GM21381 (cell line): ENCODE measurements at regions not wholly inside any gene's neighbourhood (a gene's known extent, or its start where the extent isn't known, plus 50 kb on each side); places are given as distances from the start of the nearest gene placed in this dataset.

Source experiments
- ATAC-seq: cut with Tn5 transposase; IDR thresholded peaks from one replicate; pipeline ENCODE4 v1.9.1; 2021; ENCODE audit warnings: mild to moderate bottlenecking, moderate library complexity; ENCODE audit not compliant: unreplicated experiment

DNA sequence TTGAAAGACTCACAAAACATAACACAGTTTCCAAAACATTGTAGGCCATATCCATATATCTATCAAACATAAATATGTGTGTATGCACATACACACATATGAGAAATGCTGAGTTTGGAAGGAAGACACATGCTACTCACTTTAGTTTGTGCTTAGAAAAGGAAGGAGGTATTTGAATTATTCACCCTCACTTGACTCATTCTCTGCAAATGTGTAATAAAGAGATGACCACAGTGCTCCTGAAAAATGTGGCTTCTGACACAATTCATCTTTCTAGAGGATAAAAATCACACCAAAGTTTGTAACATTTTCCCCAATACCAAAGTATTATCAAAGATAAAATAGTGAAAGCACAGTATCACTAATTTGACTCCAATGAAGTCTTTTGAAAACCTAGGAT is 950.1 kb downstream of the FAT4 start:
- ATAC-seq: no peak

- no peak for ATAC-seq
These were observed 951.1 kb downstream of the FAT4 start for GRCh38 chr4:126265888-126266287.

GRCh38 chr4:126267689-126268088 is 952.9 kb downstream of the FAT4 start:
- ATAC-seq: no peak

- ATAC-seq: no peak
These were observed 953.4 kb downstream of the FAT4 start for GRCh38 chr4:126268106-126268505.

- no peak for ATAC-seq
These were observed 954.4 kb downstream of the FAT4 start for GRCh38 chr4:126269106-126269505.

GRCh38 chr4:126271292-126271691 is 956.5 kb downstream of the FAT4 start:
- no peak for ATAC-seq

DNA sequence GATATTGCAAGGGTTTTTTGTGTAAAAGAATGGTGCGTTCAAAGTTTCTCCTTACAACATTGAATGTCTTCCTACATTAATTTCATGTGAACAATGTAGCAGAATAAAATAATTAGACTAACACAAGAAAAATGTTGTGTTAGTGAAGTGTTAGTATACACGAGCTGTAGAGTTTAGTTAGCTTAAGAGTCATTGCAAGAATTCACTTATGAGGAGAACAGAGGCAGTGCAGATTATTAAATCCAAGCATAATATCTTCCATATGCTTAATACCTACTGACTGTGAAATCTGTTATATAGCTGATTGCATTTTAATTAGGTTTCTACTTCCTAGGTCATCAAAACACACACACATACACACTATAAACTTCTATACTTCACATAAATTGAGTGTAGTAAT is 959.0 kb downstream of the FAT4 start:
- ATAC-seq: no peak

GRCh38 chr4:126291886-126292285 is 977.1 kb downstream of the FAT4 start:
- ATAC-seq: no peak

- ATAC-seq: no peak
These were observed 983.5 kb downstream of the FAT4 start for GRCh38 chr4:126298271-126298670.

GRCh38 chr4:126306152-126306869 is 991.6 kb downstream of the FAT4 start:
- ATAC-seq: no peak

DNA sequence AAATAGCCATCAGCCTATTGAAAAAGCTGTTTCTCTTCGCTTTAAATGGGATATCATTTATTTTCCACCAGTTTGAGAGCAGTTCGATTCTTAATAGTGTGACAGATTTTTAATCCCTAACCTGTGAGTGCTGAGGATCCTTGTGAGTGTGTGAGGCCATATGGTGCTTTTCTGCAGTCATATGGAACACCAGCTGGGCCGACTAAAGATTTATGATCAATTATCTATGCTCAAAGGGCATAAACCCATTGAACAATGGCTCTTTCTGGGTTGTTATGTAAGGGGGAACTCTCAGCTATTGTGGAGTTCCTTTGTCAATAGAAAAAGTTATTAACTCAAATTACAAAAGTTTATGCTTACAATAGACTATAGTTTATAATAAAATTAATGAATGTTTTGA is 1003.6 kb downstream of the FAT4 start:
- ATAC-seq: no peak

DNA sequence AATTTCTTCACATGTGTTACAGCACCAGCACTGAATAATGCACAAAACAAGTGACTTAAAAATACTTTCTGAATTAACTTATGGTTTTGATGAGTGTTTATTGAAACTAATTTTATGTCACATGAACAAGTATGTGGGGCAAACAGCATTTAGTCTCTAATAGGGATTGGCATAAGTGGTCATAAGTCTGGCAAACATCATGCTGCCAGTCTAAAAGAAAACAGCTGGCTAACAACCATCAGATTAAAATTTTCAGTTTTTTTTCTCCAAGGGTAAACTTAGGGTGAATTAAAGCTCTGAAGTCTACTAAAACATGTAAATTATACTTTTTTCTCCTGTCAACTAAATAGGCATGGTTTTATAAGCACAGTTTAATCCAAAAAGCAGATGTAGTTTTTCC is 1014.2 kb downstream of the FAT4 start:
- no peak for ATAC-seq

GRCh38 chr4:126338548-126338947 is 1023.8 kb downstream of the FAT4 start:
- no peak for ATAC-seq

- ATAC-seq: no peak
These were observed 1027.2 kb downstream of the FAT4 start for GRCh38 chr4:126341927-126342326.

DNA sequence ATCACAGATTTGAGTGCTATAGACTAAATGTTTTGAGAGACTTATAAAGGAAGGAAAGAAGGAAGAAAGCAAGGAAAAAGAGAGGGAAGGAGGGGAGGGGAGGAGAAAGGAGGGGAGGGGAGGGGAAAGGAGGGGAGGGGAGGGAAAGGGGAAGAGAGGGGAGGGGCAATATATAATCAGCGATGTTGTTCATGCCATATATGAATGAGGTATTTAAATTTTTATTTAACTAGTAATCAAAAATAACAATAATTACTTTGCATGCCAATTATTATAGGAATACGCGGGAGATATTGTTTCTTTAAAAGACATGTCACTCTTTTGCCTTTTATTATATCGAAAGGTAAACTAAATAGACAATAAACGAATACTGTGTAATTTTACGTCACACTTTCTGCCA is 1029.7 kb downstream of the FAT4 start:
- ATAC-seq: no peak

GRCh38 chr4:126346654-126347053 is 1031.9 kb downstream of the FAT4 start:
- no peak for ATAC-seq

- ATAC-seq: no peak
These were observed 1040.0 kb downstream of the FAT4 start for GRCh38 chr4:126354784-126355183.

DNA sequence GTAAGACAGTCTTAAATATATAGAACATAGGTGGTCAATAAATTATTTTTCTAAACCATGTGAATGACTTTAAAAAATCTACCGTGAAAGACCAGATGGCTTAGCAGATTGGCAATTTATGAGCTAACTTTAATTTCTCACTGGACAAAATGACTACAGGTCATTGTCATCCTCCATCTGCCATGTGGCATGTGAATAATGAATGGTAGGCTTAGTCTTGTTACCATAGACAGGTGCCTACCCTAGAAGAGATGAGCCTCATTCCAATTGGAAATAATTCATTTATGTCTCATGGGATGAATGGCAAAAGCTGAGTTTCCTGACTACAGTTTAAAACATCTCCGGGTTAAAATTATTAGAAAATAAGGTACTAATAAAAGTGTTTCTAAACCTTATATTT is 1043.3 kb downstream of the FAT4 start:
- no peak for ATAC-seq

GRCh38 chr4:126361287-126361686 is 1046.5 kb downstream of the FAT4 start:
- no peak for ATAC-seq

DNA sequence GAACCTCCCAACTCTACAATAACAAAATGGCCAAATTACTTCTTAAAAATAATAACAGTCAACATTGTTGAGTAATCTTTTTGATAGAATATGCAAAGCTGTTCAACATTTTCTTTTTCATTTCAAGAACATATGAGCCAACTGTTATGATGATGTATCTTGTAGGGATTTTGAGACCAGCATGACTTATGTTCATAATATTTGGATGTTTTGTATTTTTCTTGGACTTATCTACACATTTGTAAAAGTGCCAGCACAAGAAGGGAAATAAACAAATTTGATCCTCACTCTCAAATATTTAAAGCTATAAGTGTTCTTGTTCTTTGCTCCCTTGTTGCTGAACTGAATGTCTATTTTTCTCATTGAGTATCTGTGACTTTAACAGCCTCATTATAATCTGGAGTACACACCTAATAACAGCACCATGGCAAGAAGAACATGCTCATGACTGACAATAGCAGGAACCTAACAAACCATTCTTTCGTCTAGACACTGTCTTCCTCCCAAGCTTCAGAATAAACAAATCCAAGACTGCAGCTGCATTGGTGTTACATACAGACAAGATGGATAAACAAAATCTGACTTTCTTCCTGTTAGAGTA is 1049.7 kb downstream of the FAT4 start:
- no peak for ATAC-seq

DNA sequence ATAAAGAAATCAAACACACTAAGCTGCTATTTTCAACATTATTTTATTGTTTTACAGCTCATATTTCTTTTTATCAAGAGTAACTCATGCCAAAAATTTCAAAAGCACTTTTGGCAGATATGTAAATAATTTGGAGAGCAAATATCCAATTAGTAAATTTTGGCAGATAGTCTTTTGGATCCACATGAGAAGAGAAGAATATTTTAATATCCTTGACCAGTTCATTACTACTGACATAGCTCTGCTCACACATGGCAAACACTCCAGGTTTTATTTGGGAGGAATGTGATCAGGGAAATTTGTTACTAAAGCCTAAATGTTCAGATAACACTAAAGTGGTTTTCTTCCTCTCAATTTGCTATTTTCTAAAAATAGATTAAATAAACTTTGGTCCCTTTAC is 1054.3 kb downstream of the FAT4 start:
- no peak for ATAC-seq

DNA sequence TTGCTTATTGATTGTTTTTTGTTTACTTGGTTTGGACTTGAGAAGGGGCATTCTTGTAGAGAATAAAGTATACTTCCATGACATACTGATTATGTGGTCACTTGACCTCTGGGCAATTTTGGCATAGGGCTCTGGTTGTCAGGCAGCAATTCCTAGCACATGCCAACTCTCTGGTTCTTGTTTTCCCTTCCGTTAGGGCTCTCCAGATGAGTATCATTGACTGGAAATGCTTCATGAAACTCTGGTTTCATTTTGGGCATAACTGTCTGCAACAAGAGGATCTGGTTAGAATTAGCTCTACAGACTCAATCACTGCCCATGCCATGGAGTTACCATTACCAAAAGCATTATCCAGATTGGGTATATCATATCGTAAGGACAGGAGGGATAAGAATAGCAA is 1057.9 kb downstream of the FAT4 start:
- ATAC-seq: no peak
